T-helper 17 cell (primary cell): ENCODE measurements at regions not wholly inside any gene's neighbourhood (a gene's known extent, or its start where the extent isn't known, plus 50 kb on each side); places are given as distances from the start of the nearest gene placed in this dataset.
"Not testable (repeated sequence)": the region's sequence is repeated elsewhere in the genome, so short reads cannot be mapped to it uniquely, and the experiment has no call there.

Source experiments
- ATAC-seq: fragments of 150-1000 bp; cut with Tn5 transposase; 2 replicates; pipeline ENCODE4 v1.10.0; 2021; ENCODE audit warnings: mild to moderate bottlenecking, moderate library complexity
- DNase-seq, 3 donors: peaks; one replicate each; pipeline versions ENCODE4 v3.0.0 to v3.0.0-alpha.2; 2020 to 2021
- H3K9me3 ChIP-seq: one replicate; pipeline ENCODE4 v1.7.0; 2013; ENCODE audit warnings: low read length, mild to moderate bottlenecking; ENCODE audit not compliant: control insufficient read depth, poor library complexity, severe bottlenecking
- H3K27ac Mint-ChIP-seq: one replicate; pipeline ENCODE4 v1.8.0; 2022; ENCODE audit warnings: mild to moderate bottlenecking, moderate library complexity, mixed read lengths
- H3K27me3 Mint-ChIP-seq: one replicate; pipeline ENCODE4 v1.8.0; 2022; ENCODE audit warnings: mixed read lengths
- H3K36me3 Mint-ChIP-seq: one replicate; pipeline ENCODE4 v1.8.0; 2022; ENCODE audit warnings: low read depth, mixed read lengths
- H3K4me1 Mint-ChIP-seq: one replicate; pipeline ENCODE4 v1.8.0; 2022; ENCODE audit warnings: mild to moderate bottlenecking, mixed read lengths
- H3K4me3 Mint-ChIP-seq: one replicate; pipeline ENCODE4 v1.8.0; 2022; ENCODE audit warnings: mild to moderate bottlenecking, moderate library complexity, mixed read lengths

DNA sequence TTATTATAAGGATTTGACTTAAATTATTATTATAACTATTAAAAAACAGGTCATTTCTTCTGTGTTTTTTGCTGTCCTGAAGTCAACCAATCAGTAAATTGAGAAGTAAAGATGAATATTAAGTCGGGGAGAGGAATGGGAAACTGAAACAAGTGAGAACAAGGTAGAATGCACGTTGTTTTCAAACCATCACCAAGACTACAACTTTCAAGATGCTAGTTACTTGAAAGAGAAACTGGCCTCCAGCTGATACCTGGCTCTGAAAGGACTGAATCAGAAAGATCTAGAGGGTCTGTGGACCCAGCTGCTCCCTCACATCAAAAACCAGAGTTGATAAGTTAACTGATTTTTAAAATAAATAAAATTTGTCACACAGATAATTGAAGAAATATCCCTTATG is 1301.5 kb upstream of the ATXN8OS start:
- DNase-seq (no peak), ATAC-seq (no peak)
- no peaks in the 10 kb centered on the region for H3K9me3 ChIP-seq
- Mint-ChIP-seq H3K27ac (no peak overlapping the region), H3K36me3 (no peaks in the 10 kb centered on the region), H3K4me3 (no peak overlapping the region), H3K4me1 (no peaks in the 10 kb centered on the region), H3K27me3 (no peaks in the 10 kb centered on the region)

DNA sequence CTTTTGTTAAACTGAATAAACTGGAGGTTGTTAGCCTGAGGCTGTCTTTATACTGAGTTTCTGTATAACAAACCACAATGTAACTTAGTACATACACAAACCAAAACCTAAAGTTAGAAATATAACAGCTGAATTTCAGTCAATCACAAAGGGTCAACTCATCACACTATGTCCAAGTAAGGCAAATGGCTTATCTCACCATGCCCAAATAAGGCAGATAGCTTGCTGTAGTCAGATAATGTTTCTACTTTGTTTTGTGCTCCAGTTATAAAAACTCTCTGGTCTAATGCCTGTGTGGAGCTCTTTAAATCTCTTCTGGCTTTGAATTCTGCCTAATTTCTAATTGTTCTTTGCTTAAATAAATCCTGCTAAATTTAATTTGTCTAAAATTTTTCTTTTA is 1323.4 kb upstream of the ATXN8OS start:
- no peaks in the 10 kb centered on the region for H3K9me3 ChIP-seq
- DNase-seq (no peak), ATAC-seq (no peak)
- Mint-ChIP-seq H3K27ac (no peak overlapping the region), H3K4me1 (no peaks in the 10 kb centered on the region), H3K27me3 (no peaks in the 10 kb centered on the region), H3K36me3 (no peaks in the 10 kb centered on the region), H3K4me3 (no peak overlapping the region)

DNA sequence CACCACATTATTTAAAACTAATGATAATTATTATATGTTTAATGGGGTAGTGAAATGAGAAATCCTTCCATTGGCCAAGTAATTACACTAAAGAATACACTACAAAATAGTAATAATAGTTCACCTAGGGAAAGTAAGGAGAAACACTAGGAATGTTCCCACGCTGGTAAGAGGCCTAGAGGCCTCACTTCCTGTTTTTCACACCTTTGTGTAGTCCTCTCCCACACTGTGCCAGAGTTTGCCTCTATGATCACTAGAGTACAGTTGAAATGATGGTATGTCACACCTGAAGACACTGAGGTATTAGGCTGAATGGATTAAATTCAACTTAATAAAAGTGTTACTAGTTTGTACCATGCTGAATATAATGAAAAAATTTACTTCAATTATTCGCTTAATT is 1348.0 kb upstream of the ATXN8OS start:
- H3K9me3 ChIP-seq, result no peaks in the 10 kb centered on the region
- Mint-ChIP-seq H3K27ac (no peak overlapping the region), H3K4me3 (no peak overlapping the region), H3K27me3 (no peaks in the 10 kb centered on the region), H3K36me3 (no peaks in the 10 kb centered on the region), H3K4me1 (no peaks in the 10 kb centered on the region)
- ATAC-seq (no peak), DNase-seq (no peak)

DNA sequence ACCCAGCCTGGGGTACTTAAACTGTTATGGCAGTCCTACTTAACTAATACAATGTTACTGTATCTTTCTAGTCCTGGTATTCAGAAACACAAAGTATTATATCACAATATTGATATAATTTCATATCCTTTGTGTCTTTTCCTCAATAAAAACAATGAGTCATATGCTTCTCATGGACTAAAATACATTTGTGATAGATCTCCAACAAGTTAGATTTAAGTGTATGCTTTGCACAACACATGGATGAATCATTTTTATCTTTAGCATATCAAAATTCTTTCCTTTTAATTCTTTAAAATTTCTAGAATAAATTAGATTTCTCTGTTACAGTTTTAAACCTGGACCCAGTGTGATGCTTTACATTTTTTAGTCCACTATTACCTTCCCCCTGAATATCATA is 1357.8 kb upstream of the ATXN8OS start:
- ATAC-seq (no peak), DNase-seq (no peak)
- Mint-ChIP-seq H3K27me3 (no peaks in the 10 kb centered on the region), H3K27ac (no peak overlapping the region), H3K4me1 (no peaks in the 10 kb centered on the region), H3K4me3 (no peak overlapping the region), H3K36me3 (no peaks in the 10 kb centered on the region)
- no peaks in the 10 kb centered on the region for H3K9me3 ChIP-seq

DNA sequence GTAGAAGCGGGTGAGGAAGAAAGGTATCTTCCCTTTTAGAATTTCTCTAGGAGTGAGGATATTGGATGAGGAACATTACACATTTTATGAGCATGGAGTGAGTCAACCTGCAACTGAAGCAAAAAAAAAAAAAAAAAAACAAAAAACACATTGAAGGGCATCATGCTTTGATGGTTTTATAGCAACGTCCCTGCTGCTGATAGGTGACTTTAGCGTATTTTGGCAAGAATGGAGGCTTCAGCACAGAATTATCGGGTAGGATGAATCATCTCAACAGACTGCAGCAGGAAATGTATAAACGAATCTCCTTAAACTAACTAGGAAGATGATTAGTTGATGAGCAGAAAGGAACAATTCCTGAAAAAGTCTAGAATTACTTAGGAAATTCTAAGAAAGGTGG is 1359.6 kb upstream of the ATXN8OS start:
- H3K36me3 Mint-ChIP-seq, result no peaks in the 10 kb centered on the region
- no peak overlapping the region for H3K27ac Mint-ChIP-seq
- DNase-seq (no peak), ATAC-seq (no peak)
- H3K4me3 Mint-ChIP-seq, result no peak overlapping the region
- no peaks in the 10 kb centered on the region for H3K27me3 Mint-ChIP-seq
- H3K4me1 Mint-ChIP-seq, result no peaks in the 10 kb centered on the region
- no peaks in the 10 kb centered on the region for H3K9me3 ChIP-seq

DNA sequence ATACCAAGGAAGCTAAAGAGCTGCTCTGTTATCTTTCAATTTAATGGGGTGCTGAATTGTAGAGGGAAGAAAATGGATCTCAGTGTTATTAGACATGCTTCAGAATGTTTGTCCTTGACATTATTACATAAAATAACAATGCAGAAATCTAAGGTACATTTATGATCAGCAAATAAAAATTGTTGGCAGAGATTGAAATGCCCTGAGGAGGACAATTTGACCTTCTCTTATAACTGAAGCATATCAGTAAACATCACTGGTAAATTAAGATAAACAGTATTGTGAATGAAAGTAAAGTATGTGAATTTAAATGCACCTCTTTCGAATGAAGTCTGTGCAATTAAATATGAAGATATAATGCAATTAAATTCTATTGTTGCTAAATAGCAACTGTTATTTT is 1362.1 kb upstream of the ATXN8OS start:
- no peaks in the 10 kb centered on the region for H3K27me3 Mint-ChIP-seq
- H3K4me3 Mint-ChIP-seq, result no peak overlapping the region
- H3K4me1 Mint-ChIP-seq, result no peaks in the 10 kb centered on the region
- H3K9me3 ChIP-seq, result no peaks in the 10 kb centered on the region
- ATAC-seq, result no peak
- DNase-seq, result no peak
- no peak overlapping the region for H3K27ac Mint-ChIP-seq
- no peaks in the 10 kb centered on the region for H3K36me3 Mint-ChIP-seq

DNA sequence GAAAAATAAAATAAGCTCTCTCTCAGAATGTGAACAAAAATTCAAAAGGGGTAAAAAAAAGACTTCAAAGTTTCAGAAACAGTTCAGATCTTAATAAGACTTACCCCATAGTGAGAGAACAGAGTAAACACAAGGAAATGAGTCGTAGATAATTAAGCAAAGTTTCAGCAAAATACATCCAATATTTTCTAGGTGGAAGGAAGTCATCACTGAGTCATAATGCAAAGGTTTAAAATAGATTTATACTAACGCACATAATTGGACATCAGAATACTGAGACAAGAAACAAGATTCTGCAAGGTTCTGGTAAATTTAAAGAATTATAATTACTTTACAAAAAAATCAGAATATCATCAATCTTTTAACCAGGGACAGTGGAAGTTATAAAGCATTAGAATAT is 1370.7 kb upstream of the ATXN8OS start:
- H3K4me1 Mint-ChIP-seq, result no peaks in the 10 kb centered on the region

DNA sequence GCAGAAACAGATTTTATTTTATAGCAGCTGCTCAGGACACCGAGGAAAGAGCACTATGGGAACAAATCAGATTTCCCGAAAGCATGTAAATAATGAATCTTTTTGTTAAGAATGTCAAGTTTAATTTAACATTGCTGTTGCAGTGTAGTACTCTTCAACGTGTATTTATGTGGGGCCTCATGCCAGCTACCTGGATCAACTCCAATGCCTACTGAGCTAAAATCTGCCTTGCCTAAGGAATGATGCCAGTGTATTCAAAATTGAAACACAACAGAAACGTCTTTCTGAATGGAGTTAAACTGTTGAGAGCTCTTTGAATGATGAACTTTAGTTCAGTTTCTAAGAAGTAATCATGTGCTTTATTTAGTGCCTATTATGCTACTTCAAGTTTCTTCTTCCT is 1379.8 kb upstream of the ATXN8OS start:
- Mint-ChIP-seq H3K36me3 (no peaks in the 10 kb centered on the region), H3K27ac (no peak overlapping the region), H3K4me1 (no peaks in the 10 kb centered on the region), H3K27me3 (no peaks in the 10 kb centered on the region), H3K4me3 (no peak overlapping the region)
- no peak for DNase-seq
- no peak for ATAC-seq
- no peaks in the 10 kb centered on the region for H3K9me3 ChIP-seq

More for the DNA sequence above, 1370.7 kb upstream of the ATXN8OS start:
- ATAC-seq, result no peak
- Mint-ChIP-seq H3K4me3 (no peak overlapping the region), H3K27ac (no peak overlapping the region), H3K27me3 (no peaks in the 10 kb centered on the region), H3K36me3 (no peaks in the 10 kb centered on the region)
- no peaks in the 10 kb centered on the region for H3K9me3 ChIP-seq
- no peak for DNase-seq

DNA sequence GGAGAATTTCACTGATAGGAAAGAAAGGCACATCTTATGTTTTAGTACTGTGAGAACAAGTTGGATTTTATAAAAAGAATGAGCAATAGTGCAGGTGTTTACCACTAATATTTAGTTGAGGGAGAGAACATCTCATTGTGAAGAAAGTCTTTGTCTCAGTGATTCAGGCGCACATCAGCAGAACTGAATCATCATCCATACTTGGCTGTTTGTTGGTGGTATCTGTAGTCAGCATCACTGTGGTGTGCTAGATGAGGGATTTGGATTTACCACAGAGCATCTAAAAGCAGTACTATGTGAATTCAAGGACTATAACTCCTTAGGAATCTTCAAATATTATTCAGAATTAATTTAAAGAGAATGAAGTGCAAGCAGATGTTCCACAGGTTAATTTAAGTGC is 1380.5 kb upstream of the ATXN8OS start:
- no peak overlapping the region for H3K27ac Mint-ChIP-seq
- H3K4me3 Mint-ChIP-seq, result no peak overlapping the region
- no peak for DNase-seq
- no peaks in the 10 kb centered on the region for H3K36me3 Mint-ChIP-seq
- H3K4me1 Mint-ChIP-seq, result no peaks in the 10 kb centered on the region
- no peak for ATAC-seq
- H3K27me3 Mint-ChIP-seq, result no peaks in the 10 kb centered on the region
- H3K9me3 ChIP-seq, result no peaks in the 10 kb centered on the region

DNA sequence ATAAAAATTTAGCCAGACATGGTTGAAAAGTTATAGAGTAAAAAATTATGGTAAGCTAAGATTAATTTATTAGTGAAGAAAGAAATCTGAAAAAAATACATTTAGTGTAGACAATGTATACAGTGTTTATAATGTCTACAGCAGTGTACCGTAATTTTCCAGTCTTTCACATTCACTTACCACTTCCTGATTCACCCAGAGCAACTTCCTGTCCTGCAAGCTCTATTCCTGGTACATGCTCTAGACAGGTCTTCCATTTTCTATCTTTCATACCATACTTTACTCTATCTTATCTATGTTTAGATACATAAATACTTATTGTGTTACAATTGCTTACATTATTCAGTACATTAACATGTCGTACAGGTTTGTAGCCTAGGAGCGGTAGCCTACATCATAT is 1387.8 kb upstream of the ATXN8OS start:
- ATAC-seq (no peak), DNase-seq (no peak)
- H3K27me3 Mint-ChIP-seq, result no peaks in the 10 kb centered on the region
- H3K4me3 Mint-ChIP-seq, result no peak overlapping the region
- no peaks in the 10 kb centered on the region for H3K36me3 Mint-ChIP-seq
- H3K4me1 Mint-ChIP-seq, result no peaks in the 10 kb centered on the region
- no peaks in the 10 kb centered on the region for H3K9me3 ChIP-seq
- H3K27ac Mint-ChIP-seq, result no peak overlapping the region

DNA sequence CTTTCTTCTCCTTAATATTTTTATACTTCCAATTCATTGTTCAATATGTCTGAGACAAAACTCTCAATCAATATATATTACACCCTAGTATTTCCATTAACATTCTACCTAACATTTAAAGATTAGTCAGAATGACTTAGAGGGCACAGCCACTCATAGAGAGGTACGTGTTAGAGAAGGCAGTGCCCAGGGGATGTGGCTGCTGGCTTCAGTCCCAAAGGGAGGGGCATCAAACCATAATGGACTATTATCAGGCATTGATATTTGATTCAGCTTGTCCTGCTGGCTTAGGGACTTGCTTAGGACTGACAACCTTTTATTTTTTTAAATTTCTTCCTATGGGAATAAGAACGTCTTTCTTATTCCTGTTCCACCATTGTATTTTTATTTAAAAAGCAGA is 1392.0 kb upstream of the ATXN8OS start:
- no peaks in the 10 kb centered on the region for H3K9me3 ChIP-seq
- Mint-ChIP-seq H3K27me3 (no peaks in the 10 kb centered on the region), H3K4me3 (no peak overlapping the region), H3K4me1 (no peaks in the 10 kb centered on the region), H3K36me3 (no peaks in the 10 kb centered on the region), H3K27ac (no peak overlapping the region)
- DNase-seq (no peak), ATAC-seq (no peak)

DNA sequence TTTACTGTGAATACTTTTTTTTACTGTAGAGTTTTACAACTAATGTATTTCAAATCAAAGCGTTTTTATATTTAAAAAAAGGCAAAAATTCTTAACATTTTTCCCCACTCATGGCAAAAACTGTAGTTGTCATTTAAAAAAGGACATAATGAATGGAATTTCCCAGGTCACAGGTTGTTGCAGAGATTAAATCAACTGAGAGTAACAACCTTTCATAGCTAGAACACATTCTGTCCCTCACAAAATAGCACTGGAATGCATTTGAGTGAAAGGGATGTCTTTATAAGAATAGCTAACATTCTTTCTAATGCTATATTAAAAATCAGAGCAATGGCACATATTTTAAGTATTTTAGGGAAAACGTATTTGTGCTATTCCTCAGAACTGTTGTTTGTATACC is 1393.3 kb upstream of the ATXN8OS start:
- Mint-ChIP-seq H3K4me3 (no peak overlapping the region), H3K27ac (no peak overlapping the region), H3K4me1 (no peaks in the 10 kb centered on the region), H3K36me3 (no peaks in the 10 kb centered on the region), H3K27me3 (no peaks in the 10 kb centered on the region)
- DNase-seq, result no peak
- no peak for ATAC-seq
- no peaks in the 10 kb centered on the region for H3K9me3 ChIP-seq

DNA sequence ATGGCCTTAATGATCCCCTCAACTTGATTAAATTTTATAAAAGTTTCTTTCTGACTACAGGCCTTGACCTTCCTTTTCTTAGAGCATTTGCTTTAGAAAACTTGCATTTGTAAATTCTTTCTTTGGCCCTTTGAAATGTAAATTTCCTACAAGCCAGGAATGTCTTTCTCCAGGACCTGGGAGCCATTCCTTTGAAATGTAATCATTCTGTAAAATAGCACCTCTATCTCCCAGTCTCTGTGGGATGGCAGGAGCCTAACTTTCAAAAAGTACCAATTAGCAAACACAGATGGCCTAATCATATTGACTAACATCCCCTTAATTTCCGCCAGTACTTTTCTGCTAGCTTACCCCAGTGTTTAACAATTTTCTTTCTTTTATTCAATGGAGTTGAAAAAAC is 1394.2 kb upstream of the ATXN8OS start:
- Mint-ChIP-seq H3K36me3 (no peaks in the 10 kb centered on the region), H3K4me3 (no peak overlapping the region), H3K27me3 (no peaks in the 10 kb centered on the region), H3K4me1 (no peaks in the 10 kb centered on the region), H3K27ac (no peak overlapping the region)
- no peaks in the 10 kb centered on the region for H3K9me3 ChIP-seq
- ATAC-seq (no peak), DNase-seq (no peak)

DNA sequence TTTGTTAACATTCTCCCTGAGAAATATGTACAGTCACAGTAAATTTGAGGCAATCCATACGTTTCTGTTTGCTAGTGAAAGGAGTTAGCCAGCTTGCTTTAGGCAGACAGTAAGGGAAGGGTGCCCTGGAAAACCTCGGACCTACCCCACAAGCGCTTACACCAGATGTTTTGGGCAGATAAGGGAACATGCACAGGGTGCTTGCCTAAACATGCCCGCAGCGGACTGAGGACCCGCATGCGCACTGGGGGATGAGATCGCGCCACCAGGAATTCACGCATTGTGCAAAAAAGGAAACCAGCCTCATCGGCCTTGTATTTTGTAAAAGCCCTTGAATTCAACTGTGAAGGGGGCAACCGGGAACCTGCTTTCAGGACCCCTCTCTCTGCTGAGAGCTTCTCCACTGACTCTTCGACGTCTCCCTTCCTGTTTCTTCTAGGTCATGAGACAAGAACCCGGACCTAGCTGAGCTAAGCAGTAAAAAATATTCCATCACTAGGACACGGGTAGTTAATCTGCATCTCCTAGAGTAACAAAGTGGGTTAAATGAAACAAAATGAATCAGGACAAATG is 1399.2 kb upstream of the ATXN8OS start:
- Mint-ChIP-seq H3K27me3 (no peaks in the 10 kb centered on the region), H3K4me1 (no peaks in the 10 kb centered on the region), H3K27ac (no peak overlapping the region), H3K4me3 (no peak overlapping the region), H3K36me3 (no peaks in the 10 kb centered on the region)
- DNase-seq (no peak), ATAC-seq (no peak)
- no peaks in the 10 kb centered on the region for H3K9me3 ChIP-seq

DNA sequence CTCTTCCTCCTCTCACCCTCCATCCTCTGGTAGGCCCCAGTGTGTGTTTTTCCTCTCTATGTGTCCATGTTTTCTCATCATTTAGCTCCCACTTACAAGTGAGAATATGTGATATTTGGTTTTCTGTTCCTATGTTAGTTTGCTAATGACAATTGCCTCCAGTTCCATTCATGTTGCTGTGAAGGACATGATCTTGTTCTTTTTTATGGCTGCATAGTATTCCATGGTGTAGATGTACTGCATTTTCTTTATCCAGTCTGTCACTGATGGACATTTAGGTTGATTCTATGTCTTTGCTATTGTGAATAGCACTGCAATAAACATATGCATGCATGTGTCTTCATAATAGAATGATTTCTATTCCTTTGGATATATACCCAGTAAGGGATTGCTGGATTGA is 1401.6 kb upstream of the ATXN8OS start:
- H3K27me3 Mint-ChIP-seq, ATAC-seq, DNase-seq, H3K9me3 ChIP-seq, H3K36me3 Mint-ChIP-seq, H3K4me1 Mint-ChIP-seq, H3K4me3 Mint-ChIP-seq, H3K27ac Mint-ChIP-seq: not testable (repeated sequence)
